ENCODE measurements at regions not wholly inside any gene's neighbourhood (a gene's known extent, or its start where the extent isn't known, plus 50 kb on each side); places are given as distances from the start of the nearest gene placed in this dataset.

DNA sequence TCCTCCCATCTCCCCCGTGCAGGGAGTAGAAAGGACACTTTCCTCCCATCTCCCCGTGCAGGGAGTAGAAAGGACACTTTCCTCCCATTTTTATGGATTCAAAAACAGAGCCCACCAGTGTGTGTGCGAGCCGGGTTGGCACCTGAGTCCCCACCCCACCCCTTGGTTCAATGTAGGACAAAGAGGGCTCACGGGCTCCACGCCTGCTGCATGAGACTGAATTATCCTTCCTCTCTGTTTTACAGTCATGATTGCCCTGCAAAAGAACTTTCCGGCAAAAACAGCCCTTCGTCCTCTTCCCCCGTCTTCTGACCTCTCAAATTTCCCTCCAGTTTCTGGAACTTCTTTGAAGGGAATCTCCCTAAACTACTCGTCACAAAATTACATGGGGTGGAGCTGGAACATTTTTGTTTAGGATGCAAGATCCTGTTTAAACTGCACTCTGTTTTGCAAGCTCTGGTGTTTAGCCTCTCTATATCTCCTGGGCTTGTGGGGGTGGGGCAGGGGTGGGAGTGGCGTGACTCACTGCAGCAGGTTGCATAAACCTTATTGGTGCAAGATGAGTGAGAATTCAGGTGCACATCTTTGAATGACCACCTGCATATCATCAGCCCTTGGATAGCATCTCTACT, 99.8 kb downstream of the PSMG1 start:
- TF ChIP-seq, protein P1, sequence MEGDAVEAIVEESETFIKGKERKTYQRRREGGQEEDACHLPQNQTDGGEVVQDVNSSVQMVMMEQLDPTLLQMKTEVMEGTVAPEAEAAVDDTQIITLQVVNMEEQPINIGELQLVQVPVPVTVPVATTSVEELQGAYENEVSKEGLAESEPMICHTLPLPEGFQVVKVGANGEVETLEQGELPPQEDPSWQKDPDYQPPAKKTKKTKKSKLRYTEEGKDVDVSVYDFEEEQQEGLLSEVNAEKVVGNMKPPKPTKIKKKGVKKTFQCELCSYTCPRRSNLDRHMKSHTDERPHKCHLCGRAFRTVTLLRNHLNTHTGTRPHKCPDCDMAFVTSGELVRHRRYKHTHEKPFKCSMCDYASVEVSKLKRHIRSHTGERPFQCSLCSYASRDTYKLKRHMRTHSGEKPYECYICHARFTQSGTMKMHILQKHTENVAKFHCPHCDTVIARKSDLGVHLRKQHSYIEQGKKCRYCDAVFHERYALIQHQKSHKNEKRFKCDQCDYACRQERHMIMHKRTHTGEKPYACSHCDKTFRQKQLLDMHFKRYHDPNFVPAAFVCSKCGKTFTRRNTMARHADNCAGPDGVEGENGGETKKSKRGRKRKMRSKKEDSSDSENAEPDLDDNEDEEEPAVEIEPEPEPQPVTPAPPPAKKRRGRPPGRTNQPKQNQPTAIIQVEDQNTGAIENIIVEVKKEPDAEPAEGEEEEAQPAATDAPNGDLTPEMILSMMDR (IDR thresholded peaks at IDR 0.05; ENCODE audit: unreplicated experiment) = no peak
- no peak overlapping the region for H3K27ac Mint-ChIP-seq (ENCODE audit: unreplicated experiment)
- no peak for DNase-seq (ENCODE audit: low spot score)
- no peaks in the 10 kb centered on the region for H3K27me3 Mint-ChIP-seq (ENCODE audit: unreplicated experiment)
- no peaks in the 10 kb centered on the region for H3K4me1 Mint-ChIP-seq (ENCODE audit: unreplicated experiment)
- no peaks in the 10 kb centered on the region for H3K36me3 Mint-ChIP-seq (ENCODE audit: low read depth, unreplicated experiment)
- H3K9me3 Mint-ChIP-seq (ENCODE audit: unreplicated experiment) = no peaks in the 10 kb centered on the region
- no peak overlapping the region for H3K4me3 Mint-ChIP-seq (ENCODE audit: unreplicated experiment)

DNA sequence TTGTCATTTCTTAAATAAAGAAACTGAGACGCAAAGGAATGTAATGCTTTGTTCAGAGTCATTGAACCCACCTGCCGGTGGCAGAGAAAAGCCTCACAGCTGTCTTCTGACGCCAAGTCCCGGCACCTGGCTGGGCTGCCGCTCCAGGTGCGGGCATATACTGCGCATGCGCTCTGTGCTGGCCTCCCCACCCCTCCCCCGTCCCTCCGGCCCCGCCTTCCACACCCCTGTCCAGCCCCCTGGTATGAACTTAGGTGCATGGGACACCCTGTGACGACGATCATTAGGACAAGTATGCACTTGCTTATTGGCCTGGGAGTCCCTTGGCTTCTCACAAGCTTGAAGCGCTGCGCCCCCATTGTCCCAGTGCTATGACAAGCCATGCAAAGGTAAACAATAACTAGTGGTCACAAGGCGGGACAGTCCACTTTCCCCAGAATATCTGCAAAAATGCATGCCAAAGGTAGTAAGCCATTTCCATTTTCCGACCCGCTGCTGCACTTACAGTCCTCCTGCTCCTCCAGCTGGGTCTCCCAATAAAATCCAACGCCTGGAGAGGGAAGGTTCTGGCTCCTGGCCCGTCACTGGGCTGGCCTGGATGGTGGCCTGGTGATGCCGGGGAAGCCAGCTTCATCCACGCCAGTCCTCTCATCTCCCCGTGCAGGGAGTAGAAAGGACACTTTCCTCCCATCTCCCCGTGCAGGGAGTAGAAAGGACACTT, 100.4 kb downstream of the PSMG1 start:
- no peak for DNase-seq (ENCODE audit: low spot score)
- H3K27me3 Mint-ChIP-seq (ENCODE audit: unreplicated experiment) = no peaks in the 10 kb centered on the region
- no peak overlapping the region for H3K4me3 Mint-ChIP-seq (ENCODE audit: unreplicated experiment)
- H3K27ac Mint-ChIP-seq (ENCODE audit: unreplicated experiment) = no peak overlapping the region
- TF ChIP-seq, protein P1 (IDR thresholded peaks at IDR 0.05; ENCODE audit: unreplicated experiment) = no peak
- no peaks in the 10 kb centered on the region for H3K36me3 Mint-ChIP-seq (ENCODE audit: low read depth, unreplicated experiment)
- no peaks in the 10 kb centered on the region for H3K9me3 Mint-ChIP-seq (ENCODE audit: unreplicated experiment)
- no peaks in the 10 kb centered on the region for H3K4me1 Mint-ChIP-seq (ENCODE audit: unreplicated experiment)

DNA sequence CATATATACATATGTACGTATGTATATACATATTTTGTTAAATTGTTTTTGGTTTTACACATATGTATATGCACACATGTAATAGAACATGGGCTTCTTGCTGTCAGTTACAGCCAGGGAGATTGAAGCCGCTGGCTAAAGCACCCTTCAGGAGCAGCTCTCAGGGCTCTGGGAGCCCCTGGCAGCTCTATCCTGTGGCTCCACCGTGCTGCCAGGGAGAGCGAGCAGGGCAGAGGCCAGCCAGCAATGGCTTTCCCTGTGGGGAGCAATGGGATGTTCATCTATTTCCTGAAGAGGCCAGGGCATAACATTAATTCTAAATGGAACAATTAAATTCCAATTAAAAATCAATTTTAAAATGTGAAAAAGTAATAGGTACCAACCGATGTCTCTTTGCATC, 102.9 kb downstream of the PSMG1 start:
- no peak for DNase-seq (ENCODE audit: low spot score)
- TF ChIP-seq, protein P1 (IDR thresholded peaks at IDR 0.05; ENCODE audit: unreplicated experiment) = no peak
- no peak overlapping the region for H3K4me3 Mint-ChIP-seq (ENCODE audit: unreplicated experiment)
- no peak overlapping the region for H3K27ac Mint-ChIP-seq (ENCODE audit: unreplicated experiment)
- H3K27me3 Mint-ChIP-seq (ENCODE audit: unreplicated experiment) = no peaks in the 10 kb centered on the region
- H3K4me1 Mint-ChIP-seq (ENCODE audit: unreplicated experiment) = no peaks in the 10 kb centered on the region
- H3K36me3 Mint-ChIP-seq (ENCODE audit: low read depth, unreplicated experiment) = no peaks in the 10 kb centered on the region
- no peaks in the 10 kb centered on the region for H3K9me3 Mint-ChIP-seq (ENCODE audit: unreplicated experiment)

DNA sequence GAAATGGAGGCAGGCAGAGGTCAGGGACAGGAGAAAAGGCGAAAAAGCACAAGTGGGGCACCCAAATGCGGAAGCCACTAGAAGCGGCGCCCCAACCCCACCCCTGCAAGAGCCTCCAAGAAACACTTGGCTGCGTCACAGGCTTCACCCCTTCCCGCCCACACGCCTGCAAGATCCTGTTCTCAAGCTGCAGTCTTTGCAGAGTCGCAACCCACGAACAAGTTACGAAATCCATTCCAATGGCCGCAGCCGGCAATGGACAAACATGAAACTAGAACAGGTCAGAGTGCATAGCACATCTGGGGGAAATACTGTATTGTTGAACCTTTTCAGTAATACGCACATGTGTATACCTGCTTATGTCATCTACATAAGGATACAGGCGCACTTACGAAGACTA, 103.6 kb downstream of the PSMG1 start:
- H3K27me3 Mint-ChIP-seq (ENCODE audit: unreplicated experiment) = no peaks in the 10 kb centered on the region

More for the DNA sequence above, 103.6 kb downstream of the PSMG1 start:
- Mint-ChIP-seq H3K36me3 (ENCODE audit: low read depth, unreplicated experiment) (no peaks in the 10 kb centered on the region), H3K9me3 (ENCODE audit: unreplicated experiment) (no peaks in the 10 kb centered on the region), H3K27ac (ENCODE audit: unreplicated experiment) (no peak overlapping the region), H3K4me3 (ENCODE audit: unreplicated experiment) (no peak overlapping the region), H3K4me1 (ENCODE audit: unreplicated experiment) (no peaks in the 10 kb centered on the region)
- DNase-seq (ENCODE audit: low spot score) = no peak
- TF ChIP-seq, protein P1 (IDR thresholded peaks at IDR 0.05; ENCODE audit: unreplicated experiment) = no peak
